Ishikawa (cell line): ENCODE measurements at regions not wholly inside any gene's neighbourhood (a gene's known extent, or its start where the extent isn't known, plus 50 kb on each side); places are given as distances from the start of the nearest gene placed in this dataset.

Source experiments
- CEBPB ChIP-seq: IDR thresholded peaks from 2 replicates; pipeline ENCODE4 v1.6.1; 2012
- CREB1 ChIP-seq: IDR thresholded peaks from 2 replicates; pipeline ENCODE4 v1.6.1; 2012; ENCODE audit warnings: low read depth
- EGR1 ChIP-seq: IDR thresholded peaks from 2 replicates; pipeline ENCODE4 v1.6.1; 2012
- EP300 ChIP-seq: IDR thresholded peaks from 2 replicates; pipeline ENCODE4 v1.6.1; 2012; ENCODE audit warnings: borderline replicate concordance
- FOXM1 ChIP-seq: IDR thresholded peaks from 2 replicates; pipeline ENCODE4 v1.6.1; 2012; ENCODE audit warnings: low read depth, borderline replicate concordance
- NFIC ChIP-seq: IDR thresholded peaks from 2 replicates; pipeline ENCODE4 v1.6.1; 2012
- RAD21 ChIP-seq: IDR thresholded peaks from 2 replicates; pipeline ENCODE4 v1.6.1; 2012; ENCODE audit warnings: low read depth
- TAF1 ChIP-seq: IDR thresholded peaks from 2 replicates; pipeline ENCODE4 v1.6.1; 2012; ENCODE audit warnings: low read depth, mild to moderate bottlenecking
- TCF12 ChIP-seq: IDR thresholded peaks from 2 replicates; pipeline ENCODE4 v1.6.1; 2012; ENCODE audit warnings: low read depth
- TEAD4 ChIP-seq: IDR thresholded peaks from 2 replicates; pipeline ENCODE4 v1.6.1; 2012
- YY1 ChIP-seq: IDR thresholded peaks from 2 replicates; pipeline ENCODE4 v1.6.1; 2012; ENCODE audit warnings: low read depth
- ZBTB7A ChIP-seq: IDR thresholded peaks from 2 replicates; pipeline ENCODE4 v1.6.1; 2012; ENCODE audit warnings: low read depth
- TF ChIP-seq, protein P1 (sequence below): IDR thresholded peaks from 2 replicates; pipeline ENCODE4 v1.6.1; 2012
- TF ChIP-seq, protein P2 (sequence below): IDR thresholded peaks from 2 replicates; pipeline ENCODE4 v1.6.1; 2012
- TF ChIP-seq, protein P3 (sequence below): IDR thresholded peaks from 2 replicates; pipeline ENCODE4 v1.6.1; 2012; ENCODE audit warnings: low read depth, mild to moderate bottlenecking

DNA sequence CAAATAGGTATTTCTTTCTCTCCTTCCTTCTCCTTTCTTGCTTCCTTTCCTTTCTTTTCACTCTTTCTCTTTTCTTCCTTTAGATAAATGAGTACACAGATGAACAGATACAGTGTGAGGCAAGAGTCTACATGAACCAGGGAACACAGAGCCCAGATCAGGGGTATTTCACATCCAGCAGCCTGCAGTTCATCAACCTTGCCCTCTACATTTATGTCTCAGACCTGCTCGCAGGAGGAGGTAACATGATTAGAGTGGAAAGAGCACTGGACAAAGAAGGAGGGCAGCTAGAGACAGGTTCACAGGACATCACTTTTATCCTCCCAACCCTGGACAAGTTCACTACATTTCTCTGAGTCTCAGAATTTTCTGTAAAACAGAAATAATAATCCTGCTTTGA lies 773.1 kb downstream of the NTRK3 start:
- TF ChIP-seq, protein P1, sequence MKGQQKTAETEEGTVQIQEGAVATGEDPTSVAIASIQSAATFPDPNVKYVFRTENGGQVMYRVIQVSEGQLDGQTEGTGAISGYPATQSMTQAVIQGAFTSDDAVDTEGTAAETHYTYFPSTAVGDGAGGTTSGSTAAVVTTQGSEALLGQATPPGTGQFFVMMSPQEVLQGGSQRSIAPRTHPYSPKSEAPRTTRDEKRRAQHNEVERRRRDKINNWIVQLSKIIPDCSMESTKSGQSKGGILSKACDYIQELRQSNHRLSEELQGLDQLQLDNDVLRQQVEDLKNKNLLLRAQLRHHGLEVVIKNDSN: no peak
- TF ChIP-seq YY1 (no peak), FOXM1 (no peak), TCF12 (no peak), EGR1 (no peak), EP300 (no peak), CREB1 (no peak), NFIC (no peak), ZBTB7A (no peak), TEAD4 (no peak), TAF1 (no peak), RAD21 (no peak)
- TF ChIP-seq, protein P2, sequence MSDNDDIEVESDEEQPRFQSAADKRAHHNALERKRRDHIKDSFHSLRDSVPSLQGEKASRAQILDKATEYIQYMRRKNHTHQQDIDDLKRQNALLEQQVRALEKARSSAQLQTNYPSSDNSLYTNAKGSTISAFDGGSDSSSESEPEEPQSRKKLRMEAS: no peak
- TF ChIP-seq, protein P3, sequence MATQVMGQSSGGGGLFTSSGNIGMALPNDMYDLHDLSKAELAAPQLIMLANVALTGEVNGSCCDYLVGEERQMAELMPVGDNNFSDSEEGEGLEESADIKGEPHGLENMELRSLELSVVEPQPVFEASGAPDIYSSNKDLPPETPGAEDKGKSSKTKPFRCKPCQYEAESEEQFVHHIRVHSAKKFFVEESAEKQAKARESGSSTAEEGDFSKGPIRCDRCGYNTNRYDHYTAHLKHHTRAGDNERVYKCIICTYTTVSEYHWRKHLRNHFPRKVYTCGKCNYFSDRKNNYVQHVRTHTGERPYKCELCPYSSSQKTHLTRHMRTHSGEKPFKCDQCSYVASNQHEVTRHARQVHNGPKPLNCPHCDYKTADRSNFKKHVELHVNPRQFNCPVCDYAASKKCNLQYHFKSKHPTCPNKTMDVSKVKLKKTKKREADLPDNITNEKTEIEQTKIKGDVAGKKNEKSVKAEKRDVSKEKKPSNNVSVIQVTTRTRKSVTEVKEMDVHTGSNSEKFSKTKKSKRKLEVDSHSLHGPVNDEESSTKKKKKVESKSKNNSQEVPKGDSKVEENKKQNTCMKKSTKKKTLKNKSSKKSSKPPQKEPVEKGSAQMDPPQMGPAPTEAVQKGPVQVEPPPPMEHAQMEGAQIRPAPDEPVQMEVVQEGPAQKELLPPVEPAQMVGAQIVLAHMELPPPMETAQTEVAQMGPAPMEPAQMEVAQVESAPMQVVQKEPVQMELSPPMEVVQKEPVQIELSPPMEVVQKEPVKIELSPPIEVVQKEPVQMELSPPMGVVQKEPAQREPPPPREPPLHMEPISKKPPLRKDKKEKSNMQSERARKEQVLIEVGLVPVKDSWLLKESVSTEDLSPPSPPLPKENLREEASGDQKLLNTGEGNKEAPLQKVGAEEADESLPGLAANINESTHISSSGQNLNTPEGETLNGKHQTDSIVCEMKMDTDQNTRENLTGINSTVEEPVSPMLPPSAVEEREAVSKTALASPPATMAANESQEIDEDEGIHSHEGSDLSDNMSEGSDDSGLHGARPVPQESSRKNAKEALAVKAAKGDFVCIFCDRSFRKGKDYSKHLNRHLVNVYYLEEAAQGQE: no peak

DNA sequence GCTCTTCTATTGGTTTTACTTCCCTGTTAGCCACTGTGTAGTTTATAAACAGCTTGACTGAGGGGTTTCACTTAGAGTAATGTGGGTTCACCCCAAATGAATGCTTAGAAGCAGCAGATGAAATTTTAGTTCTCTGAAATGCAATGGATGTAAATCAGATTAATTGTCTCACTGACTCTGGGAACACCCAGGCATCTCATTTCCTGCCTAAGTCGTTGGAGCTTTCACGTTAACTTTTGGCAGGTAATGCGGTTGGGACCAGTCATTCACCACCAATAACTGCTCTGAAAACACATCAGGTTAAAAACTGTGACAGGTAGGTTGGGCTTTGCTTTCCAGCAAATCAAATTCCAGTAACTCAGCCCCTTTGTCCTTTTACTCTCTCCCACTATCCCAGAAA lies 775.4 kb downstream of the NTRK3 start:
- TF ChIP-seq NFIC (no peak), CREB1 (no peak), YY1 (no peak), EP300 (no peak), TEAD4 (no peak), TAF1 (no peak), EGR1 (no peak), ZBTB7A (no peak), CEBPB (no peak), RAD21 (no peak), FOXM1 (no peak), TCF12 (no peak)
- TF ChIP-seq, protein P2: no peak
- TF ChIP-seq, protein P3: no peak
- TF ChIP-seq, protein P1: no peak

DNA sequence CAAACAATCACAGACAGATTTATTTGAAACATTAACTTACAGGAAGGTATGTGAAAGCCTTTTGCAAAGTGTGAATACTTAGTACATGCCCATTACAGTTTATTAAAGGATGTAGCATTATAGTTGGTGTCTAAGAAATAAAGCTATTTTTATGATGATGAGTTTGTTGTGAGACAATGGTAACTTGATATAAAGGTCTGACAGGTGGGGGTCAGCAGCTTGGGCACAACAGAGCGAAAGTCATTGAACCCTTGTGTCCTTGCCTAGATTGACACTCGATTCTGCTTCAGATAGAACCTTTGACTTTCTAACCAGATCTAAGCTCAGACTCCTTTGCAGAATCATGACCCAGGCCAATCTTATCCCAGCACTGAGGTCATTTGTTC lies 777.9 kb downstream of the NTRK3 start:
- TF ChIP-seq FOXM1 (no peak), EP300 (no peak), TAF1 (no peak), RAD21 (no peak), CREB1 (no peak), TEAD4 (no peak), CEBPB (no peak), TCF12 (no peak), NFIC (no peak), ZBTB7A (no peak), EGR1 (no peak), YY1 (no peak)
- TF ChIP-seq, protein P3: no peak
- TF ChIP-seq, protein P2: no peak
- TF ChIP-seq, protein P1: no peak
